NCI-H2107 treated with DMSO at 0.1 percent for 48 hours (cell line): ENCODE measurements at regions not wholly inside any gene's neighbourhood (a gene's known extent, or its start where the extent isn't known, plus 50 kb on each side); places are given as distances from the start of the nearest gene placed in this dataset.

ENCODE experiments used
- DNase-seq: peaks from one replicate; lab custom pipeline; 2025; ENCODE audit not compliant: unreplicated experiment; lab: John Stamatoyannopoulos, UW

DNA sequence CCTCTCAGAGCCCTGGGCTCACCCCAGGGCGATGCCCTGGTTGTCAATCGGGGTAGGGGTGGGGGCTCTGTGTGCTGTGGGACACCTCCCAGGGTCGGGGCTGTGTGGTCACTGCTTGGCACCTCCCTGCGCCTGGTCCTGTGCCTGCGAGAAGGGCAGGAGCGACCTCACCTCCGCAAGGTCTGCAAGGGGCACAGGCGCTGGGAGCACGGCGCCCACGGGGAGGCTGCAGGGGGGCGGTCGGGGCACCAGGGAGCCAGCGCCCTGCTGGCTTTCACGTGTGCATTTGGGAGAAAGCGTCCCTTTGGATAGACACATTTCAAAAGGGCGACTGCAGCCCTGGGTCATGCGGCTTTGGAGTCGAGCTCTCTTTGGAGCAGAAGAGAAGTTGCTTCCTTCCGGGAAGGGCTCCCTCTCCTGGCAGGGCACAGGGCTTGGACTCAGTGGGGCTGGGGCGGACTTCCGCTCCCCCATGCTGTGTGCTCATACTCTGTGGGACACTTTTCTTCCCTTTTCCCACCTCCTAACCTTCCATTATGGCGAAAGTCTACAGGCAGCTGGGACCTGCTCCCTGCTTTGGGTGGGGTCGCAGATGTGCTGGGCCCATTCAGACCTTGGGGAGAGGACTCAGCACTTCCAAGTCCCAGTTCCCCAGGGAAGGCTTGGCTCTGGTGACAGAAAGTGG, 52.9 kb upstream of the SLC28A3 start:
- no peak for DNase-seq

DNA sequence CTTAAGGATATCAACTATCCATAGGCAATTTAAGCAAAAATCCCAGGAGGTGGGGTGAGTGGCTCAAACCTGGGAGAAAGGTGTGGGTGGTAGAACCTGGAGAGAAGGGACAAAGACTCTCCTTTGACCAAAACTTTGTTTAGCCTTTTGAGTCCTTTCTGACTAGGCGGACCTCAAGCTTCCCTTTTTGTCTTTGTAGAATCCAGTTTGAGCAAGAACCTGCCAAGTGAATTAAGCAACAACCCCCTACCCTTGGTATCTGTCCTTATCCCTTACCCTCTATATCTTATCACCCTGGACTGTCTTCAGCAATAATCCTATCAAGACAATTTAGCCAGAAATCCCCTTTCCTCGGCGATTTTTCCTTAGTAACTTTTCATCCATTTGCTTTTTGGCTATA, 53.5 kb upstream of the SLC28A3 start:
- DNase-seq: no peak

- peak; percentile 38 for DNase-seq
Observed at GRCh38 chr9:84397151-84397728, 56.7 kb upstream of the SLC28A3 start.

- DNase-seq: no peak
Observed at GRCh38 chr9:84397822-84398221, 57.3 kb upstream of the SLC28A3 start.

DNA sequence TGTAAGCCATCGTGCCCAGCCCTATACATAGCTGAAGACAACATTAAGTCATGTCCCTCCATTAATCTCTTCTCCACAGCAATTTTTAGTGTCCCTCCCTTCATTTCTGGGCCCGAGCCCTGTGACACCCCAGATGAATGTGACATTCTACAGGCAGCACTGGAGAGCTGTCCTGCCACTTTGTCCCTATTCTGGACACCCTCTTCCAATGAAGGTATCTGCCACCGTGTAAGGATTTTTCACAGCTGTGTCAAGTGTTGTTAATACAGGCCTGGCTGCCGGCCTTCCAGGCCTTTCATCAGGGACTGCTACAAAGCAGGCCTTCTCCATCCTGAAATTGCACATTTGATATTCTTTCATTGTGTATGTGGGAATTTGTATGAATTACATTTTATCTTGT, 62.0 kb upstream of the SLC28A3 start:
- no peak for DNase-seq

GRCh38 chr9:84403288-84403687, 62.7 kb upstream of the SLC28A3 start:
- DNase-seq: no peak

GRCh38 chr9:84404095-84404686, 63.6 kb upstream of the SLC28A3 start:
- DNase-seq: no peak

DNA sequence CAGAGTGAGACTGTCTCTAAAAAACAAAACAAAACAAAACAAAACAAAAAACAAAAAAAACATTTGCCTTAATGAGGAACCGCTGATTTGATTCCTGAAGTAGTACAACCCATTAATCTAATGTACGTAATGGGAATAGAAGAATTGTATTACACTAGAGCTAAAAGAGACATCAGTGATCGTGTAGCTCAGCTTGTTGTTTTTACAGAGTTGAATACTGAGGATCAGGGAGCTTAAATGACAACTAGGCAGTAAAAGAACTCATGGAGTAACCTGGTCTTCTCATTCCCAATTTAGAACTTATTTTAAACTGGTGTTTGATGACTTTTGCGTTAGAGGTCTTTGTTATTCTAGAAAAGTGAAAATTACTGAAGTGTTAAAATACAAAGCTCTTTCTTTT, 65.1 kb upstream of the SLC28A3 start:
- DNase-seq: no peak

- no peak for DNase-seq
Observed at GRCh38 chr9:84408416-84408815, 67.9 kb upstream of the SLC28A3 start.

DNA sequence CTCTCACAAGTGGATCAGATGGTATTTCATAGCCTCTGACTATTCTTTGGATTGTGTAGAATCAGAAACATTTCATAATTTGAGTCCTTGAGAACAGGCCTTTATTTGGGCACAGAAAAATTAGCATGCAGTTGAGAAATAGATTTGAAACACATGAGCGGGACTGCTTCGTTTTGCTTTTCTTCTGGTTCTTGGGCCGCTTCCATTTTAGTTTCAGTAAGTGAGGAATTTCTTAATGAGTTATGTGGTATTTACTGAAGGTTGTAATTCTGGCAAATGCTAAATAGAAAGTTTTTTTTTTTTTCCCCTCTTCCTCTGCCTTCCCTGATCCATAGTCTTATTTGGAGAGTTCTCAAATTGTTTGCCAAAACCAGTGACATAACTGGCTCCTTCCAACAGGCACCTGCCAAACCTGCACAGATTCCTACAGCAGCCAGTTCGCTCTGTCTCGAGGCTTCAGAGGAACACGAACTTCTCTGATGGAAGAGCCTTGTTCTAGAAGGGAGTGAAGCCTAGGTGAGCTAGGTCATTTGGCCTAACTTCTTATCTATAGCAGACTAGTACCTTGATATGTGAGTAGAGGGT, 71.2 kb upstream of the SLC28A3 start:
- no peak for DNase-seq

GRCh38 chr9:84412654-84413053, 72.1 kb upstream of the SLC28A3 start:
- no peak for DNase-seq

GRCh38 chr9:84413301-84413700, 72.7 kb upstream of the SLC28A3 start:
- DNase-seq: no peak

GRCh38 chr9:84419031-84419602, 78.6 kb upstream of the SLC28A3 start:
- DNase-seq: no peak

- DNase-seq: no peak
Observed at GRCh38 chr9:84424931-84425330, 84.4 kb upstream of the SLC28A3 start.

GRCh38 chr9:84432746-84433145, 92.2 kb upstream of the SLC28A3 start:
- no peak for DNase-seq

DNA sequence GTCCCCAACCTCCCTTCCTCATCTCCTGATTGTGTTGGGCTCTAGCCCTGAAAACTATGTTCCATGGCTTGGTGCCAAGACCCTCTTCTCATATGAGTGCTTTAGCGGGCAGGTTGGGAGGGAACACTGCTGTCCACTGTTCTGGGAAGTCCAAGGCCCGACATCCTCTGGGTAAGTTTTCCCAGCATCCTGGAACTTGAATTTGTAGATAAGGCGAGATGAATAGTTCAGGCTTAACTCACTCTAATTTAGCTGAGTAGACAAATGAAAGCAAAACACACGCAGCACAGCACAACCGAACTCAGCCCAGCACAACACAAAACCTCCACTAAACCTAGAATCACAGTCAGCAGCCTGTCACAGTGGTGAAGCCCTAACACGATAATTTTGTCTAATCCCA, 95.3 kb upstream of the SLC28A3 start:
- DNase-seq: no peak

DNA sequence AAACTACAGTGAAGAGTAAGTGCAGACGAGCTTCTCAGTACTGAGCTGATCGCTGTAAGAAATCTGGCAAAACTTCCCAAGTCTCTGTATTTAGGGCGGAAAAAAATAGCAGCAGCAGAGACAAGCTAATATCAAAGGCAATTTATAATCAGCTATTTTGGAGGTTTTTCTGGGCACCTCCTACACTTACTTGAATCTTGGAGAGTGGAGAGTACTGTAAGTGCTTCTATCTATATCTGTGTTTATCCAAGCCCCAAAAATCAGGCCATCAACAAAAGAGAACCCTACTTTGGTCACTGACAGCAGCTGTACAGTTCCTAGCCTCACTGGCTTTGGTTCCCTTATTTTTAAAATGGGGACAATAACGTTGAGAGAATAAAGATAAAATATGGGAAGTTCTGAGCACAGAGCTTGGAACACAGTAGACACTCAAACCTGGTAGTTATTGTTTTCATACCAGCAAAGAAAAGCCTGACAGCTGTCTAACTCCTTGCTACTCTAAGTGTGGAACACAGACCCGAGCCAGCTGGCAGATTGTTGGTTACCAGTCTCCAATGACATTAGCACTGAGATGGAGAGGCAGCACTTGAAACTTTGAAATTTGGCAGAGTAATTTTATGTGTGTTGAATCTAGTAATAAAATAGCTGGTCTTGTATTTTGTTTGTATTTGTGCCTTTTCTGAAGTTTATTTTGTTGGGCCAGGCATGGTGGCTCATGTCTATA, 96.0 kb upstream of the SLC28A3 start:
- DNase-seq: no peak

GRCh38 chr9:84438391-84438790, 97.8 kb upstream of the SLC28A3 start:
- DNase-seq: no peak

- DNase-seq: no peak
Observed at GRCh38 chr9:84439250-84439649, 98.7 kb upstream of the SLC28A3 start.

GRCh38 chr9:84442712-84443111, 102.2 kb upstream of the SLC28A3 start:
- DNase-seq: no peak

DNA sequence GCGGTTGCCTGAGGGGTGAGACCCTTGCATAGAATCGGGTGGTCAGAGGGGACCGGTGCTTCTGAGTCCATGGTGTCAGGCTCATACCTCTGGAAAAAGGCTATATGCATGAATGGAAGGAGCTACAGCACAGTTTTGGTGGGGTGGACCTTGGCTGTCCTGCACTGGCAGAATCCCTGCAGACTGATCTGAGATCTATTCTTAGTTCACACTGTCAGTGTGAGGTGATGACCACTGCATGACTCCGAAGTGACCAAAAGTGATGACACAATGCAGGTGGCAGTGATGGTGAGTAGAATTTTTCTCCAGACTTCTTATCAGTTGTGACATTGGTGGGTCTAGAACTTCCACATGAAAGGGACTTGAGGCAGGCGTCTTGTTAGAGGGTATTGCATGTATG, 105.2 kb upstream of the SLC28A3 start:
- DNase-seq: no peak
